ENCODE measurements at regions not wholly inside any gene's neighbourhood (a gene's known extent, or its start where the extent isn't known, plus 50 kb on each side); places are given as distances from the start of the nearest gene placed in this dataset.

- TF ChIP-seq ETS1 (IDR thresholded peaks at IDR 0.05) (no peak), CTCF (conservative IDR thresholded peaks at IDR 0.05; ENCODE audit: low read depth in 2 of 2) (no peak), ZNF114 (CRISPR knock-in tag; IDR thresholded peaks at IDR 0.05) (no peak), POLR2AphosphoS5 (IDR thresholded peaks at IDR 0.05; ENCODE audit: low read depth) (no peak), CREB1 (CRISPR knock-in tag; IDR thresholded peaks at IDR 0.05; ENCODE audit: low read depth) (no peak), STAT1 (IDR thresholded peaks at IDR 0.05; ENCODE audit: unreplicated experiment) (no peak), NANOG (IDR thresholded peaks at IDR 0.05; ENCODE audit: borderline replicate concordance) (no peak)
These were observed 83.2 kb upstream of the SYT13 start (continued) for GRCh38 chr11:45369313-45369712.

DNA sequence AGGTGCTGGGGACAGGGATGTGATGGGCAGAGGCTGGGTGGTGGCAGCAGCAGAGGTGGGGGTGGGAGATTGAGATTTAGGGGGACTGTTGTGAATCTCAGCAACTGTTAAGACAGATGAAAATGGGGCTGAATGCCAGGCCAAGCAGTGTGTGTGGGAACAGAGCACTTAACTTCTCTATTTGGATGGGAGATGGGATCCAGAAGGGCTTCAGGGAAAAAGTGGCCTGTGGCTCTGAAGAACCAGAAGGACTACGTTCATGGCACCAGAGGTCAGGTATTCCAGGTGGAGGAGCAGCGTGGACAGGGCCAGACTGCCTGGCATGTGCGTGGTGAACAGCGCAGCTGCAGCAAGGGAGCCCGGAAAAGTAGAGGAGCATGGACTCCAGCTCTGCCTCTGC, 82.6 kb upstream of the SYT13 start:
- no peaks in the 10 kb centered on the region for H3K9me3 Mint-ChIP-seq
- H3K4me3 Mint-ChIP-seq = no peak overlapping the region
- peaks cover 12% of the 10 kb centered on the region for H3K27me3 Mint-ChIP-seq (ENCODE audit: insufficient read depth, low read depth, poor library complexity)
- Histone ChIP-seq H3K79me2 (replicated peaks; ENCODE audit: insufficient read depth) (no peaks in the 10 kb centered on the region), H3K9me2 (ENCODE audit: insufficient read depth) (no peaks in the 10 kb centered on the region), H3K36me3 (ENCODE audit: insufficient read depth) (no peaks in the 10 kb centered on the region), H3K4me3 (no peak overlapping the region), H4K20me1 (replicated peaks; ENCODE audit: insufficient read depth) (no peaks in the 10 kb centered on the region), H3K27ac (ENCODE audit: low read depth) (no peak overlapping the region), H3K27me3 (ENCODE audit: insufficient read depth) (no peaks in the 10 kb centered on the region), H3F3A (replicated peaks; ENCODE audit: low read depth) (no peaks in the 10 kb centered on the region), H3K4me2 (no peak overlapping the region), H2AFZ (no peak overlapping the region), H3K4me1 (ENCODE audit: insufficient read depth) (peaks cover 11% of the 10 kb centered on the region; the same call in 1 of the 2 replicates)
- ATAC-seq (no peak), DNase-seq (ENCODE audit: low spot score) (no peak)
- peaks cover 14% of the 10 kb centered on the region for H3K4me1 Mint-ChIP-seq
- H3K36me3 Mint-ChIP-seq (ENCODE audit: low read depth) = no peaks in the 10 kb centered on the region
- H3K27ac Mint-ChIP-seq = no peak overlapping the region
- TF ChIP-seq CTCF (conservative IDR thresholded peaks at IDR 0.05; ENCODE audit: low read depth in 2 of 2) (no peak), REST (IDR thresholded peaks at IDR 0.05; ENCODE audit: unreplicated experiment) (no peak), EZH2 (IDR thresholded peaks at IDR 0.05; ENCODE audit: low read depth, unreplicated experiment) (no peak), ZNF331 (CRISPR knock-in tag; IDR thresholded peaks at IDR 0.05; ENCODE audit: low read depth) (no peak), CREB1 (CRISPR knock-in tag; IDR thresholded peaks at IDR 0.05; ENCODE audit: low read depth) (no peak)
- TF ChIP-seq, protein P1, sequence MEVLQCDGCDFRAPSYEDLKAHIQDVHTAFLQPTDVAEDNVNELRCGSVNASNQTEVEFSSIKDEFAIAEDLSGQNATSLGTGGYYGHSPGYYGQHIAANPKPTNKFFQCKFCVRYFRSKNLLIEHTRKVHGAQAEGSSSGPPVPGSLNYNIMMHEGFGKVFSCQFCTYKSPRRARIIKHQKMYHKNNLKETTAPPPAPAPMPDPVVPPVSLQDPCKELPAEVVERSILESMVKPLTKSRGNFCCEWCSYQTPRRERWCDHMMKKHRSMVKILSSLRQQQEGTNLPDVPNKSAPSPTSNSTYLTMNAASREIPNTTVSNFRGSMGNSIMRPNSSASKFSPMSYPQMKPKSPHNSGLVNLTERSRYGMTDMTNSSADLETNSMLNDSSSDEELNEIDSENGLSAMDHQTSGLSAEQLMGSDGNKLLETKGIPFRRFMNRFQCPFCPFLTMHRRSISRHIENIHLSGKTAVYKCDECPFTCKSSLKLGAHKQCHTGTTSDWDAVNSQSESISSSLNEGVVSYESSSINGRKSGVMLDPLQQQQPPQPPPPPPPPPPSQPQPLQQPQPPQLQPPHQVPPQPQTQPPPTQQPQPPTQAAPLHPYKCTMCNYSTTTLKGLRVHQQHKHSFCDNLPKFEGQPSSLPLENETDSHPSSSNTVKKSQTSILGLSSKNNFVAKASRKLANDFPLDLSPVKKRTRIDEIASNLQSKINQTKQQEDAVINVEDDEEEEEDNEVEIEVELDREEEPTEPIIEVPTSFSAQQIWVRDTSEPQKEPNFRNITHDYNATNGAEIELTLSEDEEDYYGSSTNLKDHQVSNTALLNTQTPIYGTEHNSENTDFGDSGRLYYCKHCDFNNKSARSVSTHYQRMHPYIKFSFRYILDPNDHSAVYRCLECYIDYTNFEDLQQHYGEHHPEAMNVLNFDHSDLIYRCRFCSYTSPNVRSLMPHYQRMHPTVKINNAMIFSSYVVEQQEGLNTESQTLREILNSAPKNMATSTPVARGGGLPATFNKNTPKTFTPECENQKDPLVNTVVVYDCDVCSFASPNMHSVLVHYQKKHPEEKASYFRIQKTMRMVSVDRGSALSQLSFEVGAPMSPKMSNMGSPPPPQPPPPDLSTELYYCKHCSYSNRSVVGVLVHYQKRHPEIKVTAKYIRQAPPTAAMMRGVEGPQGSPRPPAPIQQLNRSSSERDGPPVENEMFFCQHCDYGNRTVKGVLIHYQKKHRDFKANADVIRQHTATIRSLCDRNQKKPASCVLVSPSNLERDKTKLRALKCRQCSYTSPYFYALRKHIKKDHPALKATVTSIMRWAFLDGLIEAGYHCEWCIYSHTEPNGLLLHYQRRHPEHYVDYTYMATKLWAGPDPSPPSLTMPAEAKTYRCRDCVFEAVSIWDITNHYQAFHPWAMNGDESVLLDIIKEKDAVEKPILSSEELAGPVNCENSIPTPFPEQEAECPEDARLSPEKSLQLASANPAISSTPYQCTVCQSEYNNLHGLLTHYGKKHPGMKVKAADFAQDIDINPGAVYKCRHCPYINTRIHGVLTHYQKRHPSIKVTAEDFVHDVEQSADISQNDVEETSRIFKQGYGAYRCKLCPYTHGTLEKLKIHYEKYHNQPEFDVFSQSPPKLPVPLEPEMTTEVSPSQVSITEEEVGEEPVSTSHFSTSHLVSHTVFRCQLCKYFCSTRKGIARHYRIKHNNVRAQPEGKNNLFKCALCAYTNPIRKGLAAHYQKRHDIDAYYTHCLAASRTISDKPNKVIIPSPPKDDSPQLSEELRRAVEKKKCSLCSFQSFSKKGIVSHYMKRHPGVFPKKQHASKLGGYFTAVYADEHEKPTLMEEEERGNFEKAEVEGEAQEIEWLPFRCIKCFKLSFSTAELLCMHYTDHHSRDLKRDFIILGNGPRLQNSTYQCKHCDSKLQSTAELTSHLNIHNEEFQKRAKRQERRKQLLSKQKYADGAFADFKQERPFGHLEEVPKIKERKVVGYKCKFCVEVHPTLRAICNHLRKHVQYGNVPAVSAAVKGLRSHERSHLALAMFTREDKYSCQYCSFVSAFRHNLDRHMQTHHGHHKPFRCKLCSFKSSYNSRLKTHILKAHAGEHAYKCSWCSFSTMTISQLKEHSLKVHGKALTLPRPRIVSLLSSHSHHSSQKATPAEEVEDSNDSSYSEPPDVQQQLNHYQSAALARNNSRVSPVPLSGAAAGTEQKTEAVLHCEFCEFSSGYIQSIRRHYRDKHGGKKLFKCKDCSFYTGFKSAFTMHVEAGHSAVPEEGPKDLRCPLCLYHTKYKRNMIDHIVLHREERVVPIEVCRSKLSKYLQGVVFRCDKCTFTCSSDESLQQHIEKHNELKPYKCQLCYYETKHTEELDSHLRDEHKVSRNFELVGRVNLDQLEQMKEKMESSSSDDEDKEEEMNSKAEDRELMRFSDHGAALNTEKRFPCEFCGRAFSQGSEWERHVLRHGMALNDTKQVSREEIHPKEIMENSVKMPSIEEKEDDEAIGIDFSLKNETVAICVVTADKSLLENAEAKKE (CRISPR knock-in tag; IDR thresholded peaks at IDR 0.05) = no peak

All from GM23338 (cell line).